ENCODE measurements at regions not wholly inside any gene's neighbourhood (a gene's known extent, or its start where the extent isn't known, plus 50 kb on each side); places are given as distances from the start of the nearest gene placed in this dataset.

GRCh38 chr4:3672465-3672831 is 93.7 kb upstream of the ADRA2C start:
- no peak overlapping the region for H3K4me3 Mint-ChIP-seq (ENCODE audit: unreplicated experiment)
- peaks cover 10% of the 10 kb centered on the region for H3K27me3 Mint-ChIP-seq (ENCODE audit: unreplicated experiment)

DNA sequence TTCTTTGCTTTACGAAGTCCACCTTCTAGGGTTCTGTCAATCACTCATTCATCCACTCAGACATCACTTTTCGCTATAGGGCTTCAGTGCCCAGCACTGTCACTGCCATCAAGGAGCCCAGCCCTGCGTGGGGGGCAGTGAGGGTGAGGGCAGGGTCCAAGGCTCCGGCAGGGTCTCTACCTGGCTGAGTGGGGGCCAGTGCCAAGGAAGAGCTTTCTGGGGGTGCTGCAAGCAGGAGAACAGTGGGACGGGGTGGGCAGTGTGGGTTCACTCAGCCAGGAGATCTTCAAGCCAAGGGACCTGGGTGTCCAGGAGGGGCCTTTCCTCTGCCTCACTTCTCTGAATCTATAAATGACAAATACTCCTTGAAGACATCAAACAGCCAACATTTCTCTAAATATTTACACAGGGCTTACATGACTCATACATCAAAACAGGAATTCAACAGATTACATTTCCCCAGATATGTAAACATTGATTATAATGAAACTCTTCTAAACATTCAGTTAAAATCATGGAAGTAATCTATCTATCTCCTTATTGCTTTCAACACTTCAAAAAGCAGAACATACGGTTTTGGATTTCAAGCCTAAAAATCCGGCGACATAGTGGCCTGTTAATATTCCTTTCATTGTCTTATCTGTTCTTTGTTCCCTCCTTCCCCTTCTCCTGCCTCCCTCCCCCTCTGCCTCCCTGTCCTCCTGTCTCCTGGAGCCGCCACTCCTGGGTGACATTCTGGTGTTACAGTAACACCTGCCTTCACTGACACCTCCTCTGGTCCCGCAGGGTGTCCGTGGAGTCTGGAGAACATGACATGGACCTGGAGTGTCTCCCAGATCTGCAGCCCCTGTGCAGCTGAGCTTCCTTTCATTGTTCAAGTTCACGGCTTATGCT is 94.4 kb upstream of the ADRA2C start:
- H3K27ac Mint-ChIP-seq (ENCODE audit: unreplicated experiment), result no peak overlapping the region

More at GRCh38 chr4:3672465-3672831, 93.7 kb upstream of the ADRA2C start:
- H3K27ac Mint-ChIP-seq (ENCODE audit: unreplicated experiment), result no peak overlapping the region
- peaks cover 7% of the 10 kb centered on the region for H3K4me1 Mint-ChIP-seq (ENCODE audit: unreplicated experiment)
- no peaks in the 10 kb centered on the region for H3K9me3 Mint-ChIP-seq (ENCODE audit: unreplicated experiment)
- H3K36me3 Mint-ChIP-seq (ENCODE audit: low read depth, unreplicated experiment), result peaks cover 4% of the 10 kb centered on the region
- DNase-seq (ENCODE audit: low spot score), result no peak
- no peak for TF ChIP-seq CTCF (IDR thresholded peaks at IDR 0.05; ENCODE audit: unreplicated experiment)

DNA sequence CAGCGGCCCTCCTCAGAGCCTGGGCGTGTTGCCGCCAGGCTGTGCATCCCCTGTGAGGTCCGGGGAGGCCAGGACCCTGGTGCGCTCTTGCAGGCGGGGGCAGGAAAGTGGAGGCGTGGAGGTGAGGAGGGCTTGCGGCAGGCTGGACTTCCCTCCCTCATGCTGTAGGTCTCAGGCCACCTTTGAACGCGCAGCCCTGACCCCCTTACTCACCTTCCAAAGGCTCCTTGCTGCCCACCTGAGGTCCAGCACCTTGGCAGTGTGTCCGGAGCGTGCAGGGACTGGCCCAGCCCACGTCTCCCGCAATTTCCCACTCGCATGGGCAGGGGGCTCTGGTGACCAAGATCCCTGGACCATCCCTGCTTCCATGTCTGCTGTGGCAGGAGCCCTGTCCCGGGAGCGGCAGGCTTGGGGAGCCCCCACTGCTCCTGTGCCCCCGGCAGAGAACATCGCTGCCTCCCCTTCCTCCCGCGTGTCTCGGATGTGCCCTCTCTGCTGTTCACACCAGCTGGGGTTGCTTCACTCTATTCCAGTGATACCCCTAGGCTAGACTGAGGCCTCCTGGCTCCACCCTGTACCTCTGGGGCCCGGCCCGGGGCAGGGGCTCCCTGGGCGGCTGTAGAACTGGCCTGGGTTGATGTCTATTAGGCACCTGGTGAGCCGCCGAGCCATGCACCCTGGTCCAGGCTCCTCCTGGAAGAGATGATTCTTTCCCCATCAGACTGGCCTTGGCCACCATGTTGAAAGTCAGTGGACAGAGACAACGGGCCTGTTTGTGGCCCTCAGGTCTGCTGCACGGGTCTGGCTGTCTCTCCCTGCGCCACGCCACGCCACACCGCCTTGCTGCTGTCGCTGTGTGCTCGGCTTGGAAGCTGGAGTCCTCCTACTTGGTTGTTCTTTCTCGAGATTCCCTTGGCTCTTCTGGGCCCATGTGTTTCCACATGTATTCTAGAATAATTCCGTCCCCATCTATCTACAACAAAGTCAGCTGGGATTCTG is 95.4 kb upstream of the ADRA2C start:
- peaks cover 10% of the 10 kb centered on the region for H3K27me3 Mint-ChIP-seq (ENCODE audit: unreplicated experiment)
- TF ChIP-seq CTCF (IDR thresholded peaks at IDR 0.05; ENCODE audit: unreplicated experiment), result no peak
- no peak overlapping the region for H3K27ac Mint-ChIP-seq (ENCODE audit: unreplicated experiment)
- H3K9me3 Mint-ChIP-seq (ENCODE audit: unreplicated experiment), result no peaks in the 10 kb centered on the region
- H3K36me3 Mint-ChIP-seq (ENCODE audit: low read depth, unreplicated experiment), result peaks cover 4% of the 10 kb centered on the region
- H3K4me1 Mint-ChIP-seq (ENCODE audit: unreplicated experiment), result peaks cover 7% of the 10 kb centered on the region
- H3K4me3 Mint-ChIP-seq (ENCODE audit: unreplicated experiment), result no peak overlapping the region
- no peak for DNase-seq (ENCODE audit: low spot score)

More for the DNA sequence above, 94.4 kb upstream of the ADRA2C start:
- H3K27me3 Mint-ChIP-seq (ENCODE audit: unreplicated experiment), result peaks cover 11% of the 10 kb centered on the region
- H3K4me3 Mint-ChIP-seq (ENCODE audit: unreplicated experiment), result no peak overlapping the region
- H3K9me3 Mint-ChIP-seq (ENCODE audit: unreplicated experiment), result no peaks in the 10 kb centered on the region
- TF ChIP-seq CTCF (IDR thresholded peaks at IDR 0.05; ENCODE audit: unreplicated experiment), result no peak
- peaks cover 7% of the 10 kb centered on the region for H3K4me1 Mint-ChIP-seq (ENCODE audit: unreplicated experiment)
- no peak for DNase-seq (ENCODE audit: low spot score)
- H3K36me3 Mint-ChIP-seq (ENCODE audit: low read depth, unreplicated experiment), result peaks cover 4% of the 10 kb centered on the region

- Mint-ChIP-seq H3K27me3 (ENCODE audit: unreplicated experiment) (peaks cover 21% of the 10 kb centered on the region), H3K27ac (ENCODE audit: unreplicated experiment) (no peak overlapping the region), H3K9me3 (ENCODE audit: unreplicated experiment) (no peaks in the 10 kb centered on the region), H3K36me3 (ENCODE audit: low read depth, unreplicated experiment) (peaks cover 4% of the 10 kb centered on the region), H3K4me1 (ENCODE audit: unreplicated experiment) (peaks cover 6% of the 10 kb centered on the region), H3K4me3 (ENCODE audit: unreplicated experiment) (no peak overlapping the region)
- no peak for DNase-seq (ENCODE audit: low spot score)
- TF ChIP-seq CTCF (IDR thresholded peaks at IDR 0.05; ENCODE audit: unreplicated experiment), result no peak
Measured at GRCh38 chr4:3669553-3669949, 96.6 kb upstream of the ADRA2C start.

Measured in endothelial cell (in vitro differentiated cells).